Astrocyte (in vitro differentiated cells and primary cell): ENCODE measurements at regions not wholly inside any gene's neighbourhood (a gene's known extent, or its start where the extent isn't known, plus 50 kb on each side); places are given as distances from the start of the nearest gene placed in this dataset.

Experiments used
- EZH2 ChIP-seq: IDR thresholded peaks from 2 replicates; pipeline ENCODE4 v1.6.1; 2012; ENCODE audit warnings: mild to moderate bottlenecking, low read length, inconsistent platforms; ENCODE audit not compliant: insufficient read depth
- TF ChIP-seq, protein P1 (sequence below): IDR thresholded peaks from 2 replicates; pipeline ENCODE4 v1.5.1; 2011; ENCODE audit warnings: low read depth, mild to moderate bottlenecking, inconsistent platforms, low read length, moderate library complexity; ENCODE audit not compliant: insufficient read depth

DNA sequence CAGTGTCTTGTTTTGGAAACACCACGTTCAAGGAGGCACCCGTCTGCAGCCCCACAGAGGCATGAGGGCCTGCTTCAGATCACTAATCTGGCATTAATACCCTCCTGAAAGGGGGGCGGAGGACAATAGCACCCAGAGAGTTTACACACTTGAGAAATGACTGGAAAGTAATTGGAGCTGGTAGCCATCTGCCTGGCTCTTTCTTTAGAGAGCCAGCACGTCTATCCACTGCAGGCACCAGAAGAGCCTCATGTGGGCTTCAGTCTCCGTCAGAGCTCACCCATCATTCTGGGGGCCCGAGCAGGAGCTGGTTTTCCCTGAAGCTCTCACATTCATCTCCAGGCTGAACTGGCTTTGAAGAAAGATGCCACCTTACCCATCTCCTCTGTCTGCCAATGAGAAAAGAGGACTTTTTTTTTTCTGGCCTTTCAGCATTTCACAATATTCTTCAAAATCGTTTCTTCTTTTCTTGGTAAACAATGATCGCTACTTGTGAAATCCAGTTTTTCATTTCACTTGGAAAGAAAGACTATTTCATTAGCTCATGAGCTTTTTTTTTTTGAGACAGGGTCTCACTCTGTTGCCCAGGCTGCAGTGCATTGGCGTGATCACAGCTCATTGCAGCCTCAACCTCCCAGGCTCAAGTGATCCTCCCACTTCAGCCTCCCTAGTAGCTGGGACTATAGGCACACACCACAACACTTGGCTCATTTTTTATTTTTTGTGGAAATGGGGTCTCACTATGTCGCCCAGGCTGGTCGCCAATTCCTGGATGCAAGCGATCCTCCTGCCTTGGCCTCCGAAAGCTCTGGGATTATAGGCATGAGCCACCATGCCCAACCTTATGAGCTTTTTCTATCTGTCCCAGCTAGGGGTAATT lies 124.7 kb upstream of the ZNF217 start:
- TF ChIP-seq, protein P1, sequence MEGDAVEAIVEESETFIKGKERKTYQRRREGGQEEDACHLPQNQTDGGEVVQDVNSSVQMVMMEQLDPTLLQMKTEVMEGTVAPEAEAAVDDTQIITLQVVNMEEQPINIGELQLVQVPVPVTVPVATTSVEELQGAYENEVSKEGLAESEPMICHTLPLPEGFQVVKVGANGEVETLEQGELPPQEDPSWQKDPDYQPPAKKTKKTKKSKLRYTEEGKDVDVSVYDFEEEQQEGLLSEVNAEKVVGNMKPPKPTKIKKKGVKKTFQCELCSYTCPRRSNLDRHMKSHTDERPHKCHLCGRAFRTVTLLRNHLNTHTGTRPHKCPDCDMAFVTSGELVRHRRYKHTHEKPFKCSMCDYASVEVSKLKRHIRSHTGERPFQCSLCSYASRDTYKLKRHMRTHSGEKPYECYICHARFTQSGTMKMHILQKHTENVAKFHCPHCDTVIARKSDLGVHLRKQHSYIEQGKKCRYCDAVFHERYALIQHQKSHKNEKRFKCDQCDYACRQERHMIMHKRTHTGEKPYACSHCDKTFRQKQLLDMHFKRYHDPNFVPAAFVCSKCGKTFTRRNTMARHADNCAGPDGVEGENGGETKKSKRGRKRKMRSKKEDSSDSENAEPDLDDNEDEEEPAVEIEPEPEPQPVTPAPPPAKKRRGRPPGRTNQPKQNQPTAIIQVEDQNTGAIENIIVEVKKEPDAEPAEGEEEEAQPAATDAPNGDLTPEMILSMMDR, result no peak
- TF ChIP-seq EZH2, result no peak
